ENCODE measurements at regions not wholly inside any gene's neighbourhood (a gene's known extent, or its start where the extent isn't known, plus 50 kb on each side); places are given as distances from the start of the nearest gene placed in this dataset.

GRCh38 chr11:133582326-133582725 is 50.0 kb upstream of the OPCML start:
- Histone ChIP-seq H3K4me3 (no peak overlapping the region), H3K9me3 (no peaks in the 10 kb centered on the region), H3K36me3 (no peaks in the 10 kb centered on the region), H3K4me1 (no peaks in the 10 kb centered on the region), H3K27me3 (peaks cover 0 to 9% (median 0%) of the 10 kb centered on the region in 4 donors), H3K27ac (replicated peaks in 1 of 4) (no peak overlapping the region)
- DNase-seq (ENCODE audit: extremely low spot score) = no peak
- TF ChIP-seq CTCF (IDR thresholded peaks at IDR 0.05) = no peak
- TF ChIP-seq EP300 (IDR thresholded peaks at IDR 0.05) = no peak
- no peak for TF ChIP-seq POLR2AphosphoS5 (IDR thresholded peaks at IDR 0.05)
- no peak for TF ChIP-seq POLR2A (IDR thresholded peaks at IDR 0.05; ENCODE audit: low read depth)
- WGBS = 59% methylated on average over 1 of the region's 1 CpG
- intact Hi-C loops (cut with DNase I) = no loop called here

All from esophagus muscularis mucosa (tissue), 4 donors.